Memory B cell (primary cell): ENCODE measurements at regions not wholly inside any gene's neighbourhood (a gene's known extent, or its start where the extent isn't known, plus 50 kb on each side); places are given as distances from the start of the nearest gene placed in this dataset.

Source experiments
- ATAC-seq: fragments of 150-1000 bp; cut with Tn5 transposase; 2 replicates; pipeline ENCODE4 v1.10.0; 2021; ENCODE audit warnings: low read depth, mild to moderate bottlenecking, moderate library complexity
- DNase-seq, 2 donors: peaks; one replicate each; pipeline ENCODE4 v3.0.0; 2022; ENCODE audit warnings: low spot score in 2 of 2
- H3K27ac Mint-ChIP-seq: one replicate; pipeline ENCODE4 v1.8.0; 2022; ENCODE audit warnings: mild to moderate bottlenecking, moderate library complexity, mixed read lengths
- H3K27me3 Mint-ChIP-seq: one replicate; pipeline ENCODE4 v1.8.0; 2022; ENCODE audit warnings: mixed read lengths
- H3K36me3 Mint-ChIP-seq: one replicate; pipeline ENCODE4 v1.8.0; 2022; ENCODE audit warnings: mild to moderate bottlenecking, mixed read lengths
- H3K4me1 Mint-ChIP-seq: one replicate; pipeline ENCODE4 v1.8.0; 2022; ENCODE audit warnings: mixed read lengths
- H3K4me3 Mint-ChIP-seq: one replicate; pipeline ENCODE4 v1.8.0; 2022; ENCODE audit warnings: mild to moderate bottlenecking, moderate library complexity, mixed read lengths
- H3K9me3 Mint-ChIP-seq: one replicate; pipeline ENCODE4 v1.8.0; 2022; ENCODE audit warnings: mixed read lengths

DNA sequence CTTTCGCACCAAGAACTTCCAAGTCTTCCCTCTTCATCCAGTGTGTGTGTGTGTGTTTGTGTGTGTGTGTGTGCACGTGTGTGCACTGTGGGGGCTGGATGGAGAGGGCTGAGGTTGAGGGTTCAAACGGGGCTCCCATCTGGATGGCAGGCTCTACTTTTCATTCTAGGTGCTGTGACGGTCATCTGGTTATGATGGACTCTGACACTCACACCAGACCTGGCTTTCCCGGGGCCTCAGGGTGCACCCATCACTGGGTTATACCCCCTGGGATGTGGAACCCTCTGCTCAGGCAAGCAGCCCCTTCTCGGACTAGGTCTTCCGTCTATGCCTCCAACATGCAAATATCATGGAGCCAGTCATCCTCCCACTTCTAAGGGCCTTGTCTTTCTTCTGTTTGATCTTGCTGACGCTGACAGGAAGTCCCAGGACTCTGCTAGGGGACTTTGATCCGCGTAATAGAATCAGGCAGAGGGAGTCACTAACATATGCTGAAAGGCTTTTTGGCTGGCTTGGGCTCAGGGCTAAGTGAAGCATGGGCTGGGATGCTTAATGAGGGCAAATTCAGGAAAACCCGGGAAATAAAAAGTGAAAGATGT is 313.6 kb downstream of the CDC5L start:
- peaks cover 2% of the 10 kb centered on the region for H3K27me3 Mint-ChIP-seq
- no peak for DNase-seq

GRCh38 chr6:44701637-44702101 is 314.2 kb downstream of the CDC5L start:
- no peak overlapping the region for H3K27ac Mint-ChIP-seq
- DNase-seq (no peak), ATAC-seq (no peak)
- no peaks in the 10 kb centered on the region for H3K36me3 Mint-ChIP-seq
- no peaks in the 10 kb centered on the region for H3K4me1 Mint-ChIP-seq
- peaks cover 2% of the 10 kb centered on the region for H3K27me3 Mint-ChIP-seq
- no peaks in the 10 kb centered on the region for H3K9me3 Mint-ChIP-seq
- H3K4me3 Mint-ChIP-seq: no peak overlapping the region

More for the DNA sequence above, 313.6 kb downstream of the CDC5L start:
- Mint-ChIP-seq H3K4me1 (no peaks in the 10 kb centered on the region), H3K4me3 (no peak overlapping the region), H3K36me3 (no peaks in the 10 kb centered on the region), H3K9me3 (no peaks in the 10 kb centered on the region), H3K27ac (no peak overlapping the region)
- no peak for ATAC-seq

GRCh38 chr6:44702292-44702691 is 314.8 kb downstream of the CDC5L start:
- Mint-ChIP-seq H3K27me3 (peaks cover 2% of the 10 kb centered on the region), H3K36me3 (no peaks in the 10 kb centered on the region), H3K27ac (no peak overlapping the region), H3K4me3 (no peak overlapping the region), H3K9me3 (no peaks in the 10 kb centered on the region), H3K4me1 (no peaks in the 10 kb centered on the region)
- DNase-seq (no peak), ATAC-seq (no peak)

- DNase-seq (no peak), ATAC-seq (no peak)
- Mint-ChIP-seq H3K36me3 (no peaks in the 10 kb centered on the region), H3K4me1 (no peaks in the 10 kb centered on the region), H3K27ac (no peak overlapping the region), H3K27me3 (peaks cover 2% of the 10 kb centered on the region), H3K9me3 (peaks cover 3% of the 10 kb centered on the region), H3K4me3 (no peak overlapping the region)
These were observed 317.0 kb downstream of the CDC5L start for GRCh38 chr6:44704240-44705150.

DNA sequence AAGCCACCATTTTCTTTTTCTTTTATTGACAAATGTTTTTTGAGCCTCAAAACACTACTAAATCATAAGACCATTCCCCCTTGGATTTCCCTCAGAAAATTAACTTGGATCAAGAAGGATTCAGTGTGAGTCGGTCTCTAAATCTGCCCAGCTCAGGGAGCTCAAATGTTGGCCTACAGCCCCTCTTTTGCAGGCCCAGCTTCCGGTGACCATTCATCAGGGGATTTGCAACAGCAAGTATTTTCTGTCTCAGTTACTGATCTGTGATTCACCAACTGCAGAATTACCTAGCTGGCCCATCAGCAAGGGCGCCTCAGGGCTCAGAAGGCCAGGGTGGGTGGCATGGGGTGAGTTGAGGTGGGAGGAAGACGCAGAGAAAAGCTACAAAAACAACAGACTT is 318.1 kb downstream of the CDC5L start:
- H3K9me3 Mint-ChIP-seq: peaks cover 3% of the 10 kb centered on the region
- no peaks in the 10 kb centered on the region for H3K4me1 Mint-ChIP-seq
- H3K4me3 Mint-ChIP-seq: no peak overlapping the region
- ATAC-seq (no peak), DNase-seq (no peak)
- no peak overlapping the region for H3K27ac Mint-ChIP-seq
- peaks cover 2% of the 10 kb centered on the region for H3K27me3 Mint-ChIP-seq
- no peaks in the 10 kb centered on the region for H3K36me3 Mint-ChIP-seq

- peaks cover 3% of the 10 kb centered on the region for H3K9me3 Mint-ChIP-seq
- no peaks in the 10 kb centered on the region for H3K4me1 Mint-ChIP-seq
- H3K36me3 Mint-ChIP-seq: no peaks in the 10 kb centered on the region
- DNase-seq (no peak), ATAC-seq (no peak)
- H3K27ac Mint-ChIP-seq: no peak overlapping the region
- peaks cover 2% of the 10 kb centered on the region for H3K27me3 Mint-ChIP-seq
- no peak overlapping the region for H3K4me3 Mint-ChIP-seq
These were observed 318.5 kb downstream of the CDC5L start for GRCh38 chr6:44706011-44706410.

GRCh38 chr6:44708208-44708607 is 320.7 kb downstream of the CDC5L start:
- DNase-seq (no peak), ATAC-seq (no peak)
- H3K27me3 Mint-ChIP-seq: peaks cover 2% of the 10 kb centered on the region
- peaks cover 3% of the 10 kb centered on the region for H3K9me3 Mint-ChIP-seq
- H3K27ac Mint-ChIP-seq: no peak overlapping the region
- no peaks in the 10 kb centered on the region for H3K4me1 Mint-ChIP-seq
- no peak overlapping the region for H3K4me3 Mint-ChIP-seq
- no peaks in the 10 kb centered on the region for H3K36me3 Mint-ChIP-seq

DNA sequence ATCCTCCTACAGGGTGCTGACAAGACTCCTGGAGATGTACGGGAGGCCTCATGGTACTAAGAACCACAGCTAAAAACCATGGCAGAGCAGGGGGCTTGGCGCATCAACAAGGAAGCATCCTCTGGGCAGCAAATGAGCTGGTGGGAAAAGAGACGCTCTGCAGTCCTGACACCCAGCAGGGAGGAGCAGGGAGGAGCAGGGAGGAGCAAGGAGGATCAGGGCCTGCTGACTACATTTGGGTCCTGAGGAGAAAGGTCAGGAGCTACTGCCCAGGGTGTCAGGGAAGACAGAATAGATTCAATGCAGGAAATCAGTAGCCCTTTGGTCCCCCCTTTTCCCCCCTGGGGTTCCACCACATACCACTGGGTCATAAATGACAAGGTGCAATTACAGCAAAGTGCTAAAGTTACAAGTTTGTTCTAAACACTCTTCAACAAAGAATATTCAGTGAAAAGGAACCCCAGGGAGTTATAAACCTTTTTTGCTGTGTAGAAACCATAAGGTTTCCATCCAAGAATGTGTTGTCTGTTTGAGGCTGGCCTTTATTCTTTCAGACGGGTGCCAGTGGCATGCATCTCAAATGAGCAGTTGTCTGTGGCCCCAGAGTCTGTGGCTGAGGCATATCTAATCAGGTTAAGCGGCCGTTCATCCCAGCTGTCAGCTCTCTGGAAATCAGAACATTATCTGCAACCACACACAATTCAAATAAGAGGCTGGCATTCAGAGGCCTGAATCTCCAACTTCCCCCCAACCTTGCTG is 325.0 kb downstream of the CDC5L start:
- H3K27me3 Mint-ChIP-seq: peaks cover 4% of the 10 kb centered on the region
- H3K27ac Mint-ChIP-seq: no peak overlapping the region
- ATAC-seq: no peak

GRCh38 chr6:44715188-44715587 is 327.7 kb downstream of the CDC5L start:
- Mint-ChIP-seq H3K9me3 (no peaks in the 10 kb centered on the region), H3K27me3 (peaks cover 6% of the 10 kb centered on the region)

More for the DNA sequence above, 325.0 kb downstream of the CDC5L start:
- no peak for DNase-seq
- Mint-ChIP-seq H3K36me3 (no peaks in the 10 kb centered on the region), H3K4me3 (no peak overlapping the region), H3K4me1 (no peaks in the 10 kb centered on the region), H3K9me3 (peaks cover 3% of the 10 kb centered on the region)

GRCh38 chr6:44715925-44716324 is 328.4 kb downstream of the CDC5L start:
- Mint-ChIP-seq H3K36me3 (no peaks in the 10 kb centered on the region), H3K27me3 (peaks cover 6% of the 10 kb centered on the region), H3K9me3 (no peaks in the 10 kb centered on the region), H3K4me1 (no peaks in the 10 kb centered on the region), H3K4me3 (no peak overlapping the region), H3K27ac (no peak overlapping the region)
- ATAC-seq (no peak), DNase-seq (no peak)

More at GRCh38 chr6:44715188-44715587, 327.7 kb downstream of the CDC5L start:
- ATAC-seq (no peak), DNase-seq (no peak)
- no peaks in the 10 kb centered on the region for H3K36me3 Mint-ChIP-seq
- no peak overlapping the region for H3K27ac Mint-ChIP-seq
- no peak overlapping the region for H3K4me3 Mint-ChIP-seq
- no peaks in the 10 kb centered on the region for H3K4me1 Mint-ChIP-seq

DNA sequence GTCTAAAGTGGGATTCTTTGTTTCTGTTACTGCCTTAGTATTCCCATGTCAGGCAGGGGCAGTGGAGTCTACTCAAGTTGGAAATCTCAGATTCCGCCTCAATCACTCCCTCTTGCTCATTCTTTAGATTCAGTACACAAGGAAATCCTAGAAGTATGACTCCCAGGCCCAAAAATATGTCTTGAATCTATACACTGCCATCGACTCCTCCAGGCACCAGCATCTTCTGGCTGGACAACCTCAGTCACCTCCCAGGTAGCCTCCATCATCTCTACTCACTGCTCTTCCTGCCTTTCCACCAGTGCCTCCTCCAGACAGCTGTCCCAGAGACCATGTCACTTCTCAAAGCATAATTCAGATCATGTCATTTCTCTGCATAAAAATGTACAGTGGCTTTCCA is 329.9 kb downstream of the CDC5L start:
- Mint-ChIP-seq H3K4me1 (no peaks in the 10 kb centered on the region), H3K4me3 (no peak overlapping the region), H3K9me3 (no peaks in the 10 kb centered on the region), H3K36me3 (no peaks in the 10 kb centered on the region), H3K27ac (no peak overlapping the region), H3K27me3 (peaks cover 6% of the 10 kb centered on the region)
- no peak for ATAC-seq
- no peak for DNase-seq

- Mint-ChIP-seq H3K4me1 (no peaks in the 10 kb centered on the region), H3K36me3 (no peaks in the 10 kb centered on the region), H3K27ac (no peak overlapping the region), H3K4me3 (no peak overlapping the region), H3K9me3 (no peaks in the 10 kb centered on the region), H3K27me3 (peaks cover 4% of the 10 kb centered on the region)
- DNase-seq: no peak
- no peak for ATAC-seq
These were observed 334.6 kb downstream of the CDC5L start for GRCh38 chr6:44721954-44722578.

DNA sequence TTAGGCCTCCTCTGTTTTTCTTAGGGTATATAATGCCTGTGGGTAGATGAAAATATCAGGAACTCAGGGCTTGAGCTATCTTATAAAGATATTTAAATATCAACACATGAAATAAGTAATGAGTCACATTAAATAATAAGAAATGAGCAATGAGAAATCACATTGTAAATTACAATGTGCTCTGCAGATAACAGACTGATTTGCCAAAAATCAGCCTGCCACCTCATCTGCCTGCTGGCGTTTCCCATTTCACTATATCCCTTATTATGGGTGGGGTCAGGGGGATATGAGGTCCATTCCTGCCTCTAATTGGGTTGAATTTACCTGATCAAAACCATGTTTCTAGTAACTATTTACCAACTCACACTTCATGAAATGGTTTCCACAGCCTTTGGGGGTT is 335.2 kb downstream of the CDC5L start:
- ATAC-seq: no peak

More for the DNA sequence above, 335.2 kb downstream of the CDC5L start:
- Mint-ChIP-seq H3K27me3 (peaks cover 3% of the 10 kb centered on the region), H3K27ac (no peak overlapping the region), H3K36me3 (no peaks in the 10 kb centered on the region), H3K4me3 (no peak overlapping the region), H3K4me1 (no peaks in the 10 kb centered on the region), H3K9me3 (no peaks in the 10 kb centered on the region)
- no peak for DNase-seq
